ENCODE measurements at regions not wholly inside any gene's neighbourhood (a gene's known extent, or its start where the extent isn't known, plus 50 kb on each side); places are given as distances from the start of the nearest gene placed in this dataset.

DNA sequence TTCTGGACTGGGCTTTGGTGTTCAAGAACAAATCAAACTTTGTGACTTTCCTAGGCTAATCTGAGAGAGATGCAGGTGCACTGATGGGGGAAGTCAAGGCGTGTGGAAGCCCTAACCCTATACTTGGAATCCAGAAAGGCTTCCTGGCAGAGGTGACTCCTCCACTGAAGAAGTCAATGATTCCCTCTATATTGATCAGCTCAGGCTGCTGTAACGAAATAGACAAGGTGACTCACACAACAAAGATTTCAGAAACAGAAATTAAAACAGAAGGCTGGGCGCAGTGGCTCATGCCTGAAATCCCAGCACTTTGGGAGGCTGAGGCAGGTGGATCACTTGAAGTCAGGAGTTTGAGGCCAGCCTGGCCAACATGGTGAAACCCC lies 69.6 kb upstream of the GGTA1 start:
- DNase-seq, result no peak

- no peak for DNase-seq
These were observed 72.9 kb upstream of the GGTA1 start for GRCh38 chr9:121572581-121572980.

DNA sequence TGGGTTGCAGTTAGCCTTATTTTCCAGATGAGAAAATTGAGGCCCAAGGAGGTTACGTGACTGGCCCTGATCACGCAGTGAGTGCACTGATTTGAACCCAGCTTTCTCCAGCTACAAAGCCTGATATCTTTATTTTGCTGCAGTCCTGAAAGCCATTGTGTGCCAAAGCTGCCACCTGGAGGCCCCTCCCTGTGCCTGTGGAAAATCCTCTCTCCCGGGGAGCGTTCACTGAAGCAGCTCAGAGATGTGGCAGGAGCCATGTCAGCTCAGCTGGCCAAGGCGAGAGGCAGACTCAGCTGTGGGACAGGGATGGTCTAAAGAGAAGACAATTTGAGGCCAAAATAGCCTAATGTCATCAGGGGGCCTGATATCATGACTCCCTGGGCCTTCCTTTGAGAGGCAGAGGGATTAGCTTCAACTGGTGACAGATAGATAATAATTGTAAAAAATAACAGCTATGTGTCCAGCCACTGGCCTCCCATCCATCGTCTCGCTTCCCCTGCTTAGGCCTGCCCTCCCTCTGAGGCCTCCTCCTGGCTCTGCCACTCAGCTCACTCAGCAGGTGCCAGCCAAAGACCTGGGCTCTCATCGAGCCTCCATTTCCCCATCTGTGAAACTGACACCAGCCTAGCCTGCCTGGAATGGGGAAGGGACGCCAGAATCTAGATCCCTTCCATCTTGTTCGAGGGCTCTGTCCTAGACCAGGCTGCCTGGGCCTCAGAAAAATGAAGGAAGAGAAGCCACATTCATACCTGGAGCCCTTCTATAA lies 74.3 kb upstream of the GGTA1 start:
- no peak for DNase-seq

DNA sequence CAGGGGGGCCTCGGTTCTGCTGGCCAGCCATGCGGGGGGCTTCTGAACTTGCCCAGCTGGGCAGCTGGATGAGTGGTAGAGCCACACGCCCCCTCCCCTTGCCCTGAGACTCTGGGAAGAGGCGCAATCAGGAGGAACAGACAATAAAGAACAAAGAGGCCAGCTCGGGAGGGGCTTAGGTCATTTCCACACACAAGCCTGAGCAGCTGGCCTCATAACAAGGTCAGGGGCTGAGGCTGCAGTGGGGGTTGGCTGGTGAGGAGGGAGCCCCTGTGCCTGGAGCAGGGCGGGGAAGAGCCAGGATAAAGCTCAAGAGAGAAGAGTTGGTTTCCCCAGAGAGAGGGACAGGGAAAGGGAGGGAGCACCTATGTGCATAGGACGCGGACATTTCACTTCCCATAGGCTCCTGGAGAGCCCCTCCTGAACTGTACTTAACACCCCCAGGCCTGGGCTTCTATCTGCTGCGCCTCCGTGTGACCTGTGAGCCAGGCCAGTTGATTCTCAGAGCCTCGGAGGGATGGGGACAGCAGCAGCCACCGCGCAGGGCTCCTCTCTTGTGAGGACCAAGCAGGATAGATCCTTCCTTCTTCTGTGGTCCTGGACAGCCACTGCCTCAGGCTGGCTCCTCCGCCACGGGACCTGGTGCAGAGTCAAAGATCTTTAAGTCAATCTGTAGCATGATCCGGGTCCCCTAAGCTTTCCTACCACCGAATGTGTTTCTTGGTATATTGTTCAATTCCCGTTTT lies 75.3 kb upstream of the GGTA1 start:
- DNase-seq, result no peak

DNA sequence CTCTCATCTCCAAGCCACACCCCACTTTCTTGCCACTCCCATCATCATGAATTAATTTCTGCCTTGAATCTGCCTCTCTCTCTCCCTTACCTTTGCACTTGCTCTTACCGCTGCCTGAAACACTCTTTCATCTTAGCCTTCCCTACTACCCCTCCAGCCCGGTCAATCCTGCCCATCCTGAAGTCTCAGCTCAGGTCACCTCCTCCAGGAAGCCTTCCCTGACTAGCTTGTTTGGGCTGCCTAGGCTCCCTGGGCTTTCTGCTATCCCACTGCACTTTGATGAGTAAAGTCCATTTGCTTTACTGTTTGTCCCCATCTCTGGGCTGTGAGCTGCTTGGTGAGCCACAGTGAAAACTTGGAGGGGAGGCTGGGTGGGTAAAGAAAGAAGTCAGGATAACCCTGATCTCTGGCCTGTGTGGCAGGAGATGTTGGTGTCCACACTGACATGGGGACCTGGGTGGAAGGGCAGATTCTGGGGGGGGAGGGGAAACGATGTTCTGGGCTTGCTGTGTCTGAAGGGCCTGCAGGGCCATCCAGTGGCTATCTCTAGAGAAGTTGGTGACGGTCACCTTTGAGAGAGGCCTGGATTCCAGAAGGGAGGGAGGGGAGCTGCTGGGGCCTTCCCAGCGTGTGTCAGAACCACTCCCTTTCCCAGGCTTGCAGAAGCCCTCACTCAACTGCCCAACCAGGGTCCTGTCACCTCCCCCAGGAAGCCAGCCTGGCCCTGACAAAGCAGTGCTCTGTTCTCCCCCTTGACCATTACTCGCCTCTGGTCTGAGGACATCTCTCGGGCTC lies 75.0 kb upstream of the DAB2IP start:
- peak; percentile 21 for DNase-seq

- DNase-seq, result no peak
These were observed 74.3 kb upstream of the DAB2IP start for GRCh38 chr9:121577166-121577565.

- DNase-seq, result no peak
These were observed 73.9 kb upstream of the DAB2IP start for GRCh38 chr9:121577572-121577971.

GRCh38 chr9:121581786-121582600 lies 69.4 kb upstream of the DAB2IP start:
- DNase-seq, result no peak

DNA sequence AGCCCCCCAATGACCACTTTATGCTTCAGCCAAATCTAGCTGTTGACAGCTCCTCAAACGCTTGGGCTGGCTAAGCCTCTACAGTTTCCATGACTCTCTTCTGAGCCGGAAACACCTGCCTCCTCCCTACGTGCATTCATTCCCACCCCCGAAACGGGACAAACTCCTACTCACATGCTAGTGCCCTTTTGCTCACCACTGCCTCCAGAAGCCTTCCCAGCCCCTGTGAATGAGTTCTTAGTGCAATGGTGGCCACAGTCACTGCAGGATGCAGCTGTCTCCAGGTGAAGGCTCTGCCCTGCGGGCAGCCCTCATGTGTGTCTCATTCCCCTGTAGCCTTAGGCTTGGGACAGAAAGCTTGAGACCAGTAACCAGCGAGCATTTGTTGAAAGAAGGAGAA lies 68.8 kb upstream of the DAB2IP start:
- no peak for DNase-seq

- no peak for DNase-seq
These were observed 67.0 kb upstream of the DAB2IP start for GRCh38 chr9:121584421-121584820.

GRCh38 chr9:121587863-121588262 lies 63.6 kb upstream of the DAB2IP start:
- DNase-seq, result no peak

DNA sequence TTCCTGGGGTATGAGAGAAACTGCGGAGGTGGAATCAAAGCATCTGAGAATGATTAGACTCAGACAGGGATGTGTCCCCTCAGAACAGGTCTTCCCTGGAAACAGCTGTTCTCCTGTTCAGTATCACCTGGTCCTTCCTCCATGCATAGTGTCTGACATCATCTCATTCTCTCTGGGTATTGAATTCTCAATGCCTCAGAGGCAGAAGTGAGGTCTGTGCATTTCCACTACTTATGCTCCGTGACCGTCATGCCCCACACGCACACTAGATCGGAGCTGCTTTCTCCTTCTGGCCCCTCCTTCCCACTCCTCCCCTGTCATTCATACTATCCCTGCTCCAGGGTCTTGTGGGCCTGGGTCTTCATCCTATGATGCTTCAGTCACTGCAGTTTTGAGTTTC lies 61.4 kb upstream of the DAB2IP start:
- DNase-seq, result no peak

DNA sequence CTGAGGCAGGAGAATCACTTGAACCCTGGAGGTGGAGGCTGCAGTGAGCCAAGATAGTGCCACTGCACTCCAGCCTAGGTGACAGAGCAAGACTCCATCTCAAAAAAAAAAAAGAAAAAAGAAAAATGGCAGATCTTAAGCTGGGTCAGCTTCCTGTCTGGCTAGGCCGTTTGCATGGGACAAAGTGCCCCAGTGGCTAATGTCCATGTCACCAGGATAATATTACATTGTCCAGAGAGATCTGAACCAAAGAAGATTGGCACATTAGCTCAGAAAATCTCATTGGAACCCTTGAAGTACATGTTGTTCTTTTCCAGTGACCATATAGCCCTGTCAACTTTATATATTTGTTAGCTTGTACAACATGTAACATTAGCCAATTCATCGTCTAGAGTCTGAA lies 59.2 kb upstream of the DAB2IP start:
- no peak for DNase-seq

GRCh38 chr9:121593066-121593465 lies 58.4 kb upstream of the DAB2IP start:
- DNase-seq, result no peak

DNA sequence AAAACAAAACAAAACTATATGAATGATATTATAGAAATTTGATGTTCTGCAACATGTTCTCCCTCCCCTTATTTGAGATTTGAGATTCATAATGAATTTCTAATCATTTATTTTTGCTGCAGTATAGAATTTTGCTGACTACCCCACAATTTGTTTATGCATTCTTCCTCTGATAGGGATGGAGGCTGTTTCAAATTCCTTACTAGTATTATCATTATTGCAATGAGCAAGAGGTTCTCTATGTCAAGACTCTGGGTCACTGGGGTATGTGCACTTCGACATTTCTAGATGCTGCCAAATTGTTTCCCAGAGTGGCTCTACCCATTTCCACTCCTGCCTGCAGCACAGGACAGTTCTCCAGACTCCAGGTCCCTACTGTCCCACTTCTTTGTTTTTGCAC lies 54.9 kb upstream of the DAB2IP start:
- no peak for DNase-seq

- DNase-seq, result no peak
These were observed 53.7 kb upstream of the DAB2IP start for GRCh38 chr9:121597698-121598166.

DNA sequence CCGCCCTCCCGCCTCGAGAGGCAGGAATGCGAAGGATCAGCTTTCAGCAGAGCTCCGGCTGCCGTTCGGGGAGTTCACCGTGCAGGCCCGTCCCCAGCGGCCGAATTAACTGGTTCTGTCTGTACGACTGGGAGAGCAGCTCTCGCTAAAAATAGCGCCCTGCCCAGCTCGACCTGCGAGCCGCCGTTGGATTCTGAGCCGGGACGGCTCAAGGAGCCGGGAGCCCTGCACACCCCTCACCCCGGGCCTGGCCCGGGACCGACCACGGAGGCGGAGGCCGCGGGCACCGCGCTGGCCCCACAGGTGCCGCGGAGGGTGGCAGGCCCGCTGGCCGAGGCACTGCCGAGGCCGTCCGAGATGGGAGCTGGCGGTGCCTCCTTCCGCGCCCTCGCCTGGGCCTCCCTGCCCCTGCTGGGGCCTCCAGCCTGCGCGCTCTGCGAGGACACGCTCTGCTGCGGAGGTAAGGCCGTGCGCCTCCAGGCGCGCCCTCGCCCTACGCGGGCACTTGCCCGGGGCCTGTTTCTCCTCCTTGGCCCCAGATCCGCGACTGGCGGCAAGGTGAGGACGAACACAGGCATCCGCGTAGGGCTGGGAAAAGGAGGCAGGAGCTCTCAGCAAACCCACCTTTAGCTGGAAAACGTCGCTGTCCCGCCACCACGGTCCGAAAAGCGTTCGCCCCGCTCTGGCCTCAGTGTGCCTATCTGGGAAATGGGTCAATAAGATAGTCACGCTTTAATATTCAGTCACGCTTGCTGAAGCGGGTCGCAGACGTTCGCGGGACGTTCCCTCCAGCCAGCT lies 53.1 kb upstream of the DAB2IP start:
- peak; percentile 71 for DNase-seq

- no peak for DNase-seq
These were observed 52.2 kb upstream of the DAB2IP start for GRCh38 chr9:121598965-121599871.

- no peak for DNase-seq
These were observed 51.4 kb upstream of the DAB2IP start for GRCh38 chr9:121599872-121600585.

GRCh38 chr9:121601194-121601593 lies 50.2 kb upstream of the DAB2IP start:
- no peak for DNase-seq

Data from NCI-H2171 treated with DMSO at 0.1 percent for 48 hours (cell line).